Neutrophil (primary cell): ENCODE measurements at regions not wholly inside any gene's neighbourhood (a gene's known extent, or its start where the extent isn't known, plus 50 kb on each side); places are given as distances from the start of the nearest gene placed in this dataset.

Experiments
- H3K27ac ChIP-seq: fragments of 200-600 bp; sonication (generic); 2 replicates; pipeline ENCODE4 v1.5.1; 2016; ENCODE audit warnings: mild to moderate bottlenecking, moderate library complexity
- H3K27me3 ChIP-seq: fragments of 200-600 bp; sonication (generic); 2 replicates; pipeline ENCODE4 v1.6.0; 2016; ENCODE audit warnings: mild to moderate bottlenecking
- H3K36me3 ChIP-seq: fragments of 200-600 bp; sonication (generic); 2 replicates; pipeline ENCODE4 v1.5.1; 2017
- H3K4me1 ChIP-seq, 2 experiments: fragments of 200-600 bp in 1 of 2; sonication (generic) in 1 of 2; 1 replicate in 1 of 2; 2 replicates in 1 of 2; pipeline versions ENCODE4 v1.5.1 to v1.6.1; 2013 to 2016; ENCODE audit warnings: low read depth in 1 of 2, low read length in 1 of 2, mild to moderate bottlenecking in 1 of 2, moderate library complexity in 1 of 2; ENCODE audit not compliant: control insufficient read depth in 1 of 2, insufficient read depth in 1 of 2
- H3K4me3 ChIP-seq, 2 experiments: fragments of 200-600 bp in 1 of 2; sonication (generic) in 1 of 2; 1 replicate in 1 of 2; 2 replicates in 1 of 2; pipeline ENCODE4 v1.5.1; 2013 to 2016; ENCODE audit warnings: low read depth in 1 of 2, low read length in 1 of 2, mild to moderate bottlenecking in 1 of 2, moderate library complexity in 1 of 2
- H3K9me3 ChIP-seq: fragments of 200-600 bp; sonication (generic); 2 replicates; pipeline ENCODE4 v1.5.1; 2016
- CTCF ChIP-seq: fragments of 200-600 bp; sonication (generic); IDR thresholded peaks from 2 replicates; pipeline ENCODE4 v1.5.1; 2016; ENCODE audit warnings: antibody characterized with exemption

- H3K4me1 ChIP-seq, result peaks cover 22 to 25% of the 10 kb centered on the region in 2 experiments
- no peaks in the 10 kb centered on the region for H3K36me3 ChIP-seq
- no peak overlapping the region for H3K4me3 ChIP-seq
- no peak overlapping the region for H3K27ac ChIP-seq
- TF ChIP-seq CTCF, result no peak
- no peaks in the 10 kb centered on the region for H3K27me3 ChIP-seq
- H3K9me3 ChIP-seq, result no peaks in the 10 kb centered on the region
Measured at GRCh38 chr12:68521321-68521839, 89.3 kb upstream of the RAP1B start.

DNA sequence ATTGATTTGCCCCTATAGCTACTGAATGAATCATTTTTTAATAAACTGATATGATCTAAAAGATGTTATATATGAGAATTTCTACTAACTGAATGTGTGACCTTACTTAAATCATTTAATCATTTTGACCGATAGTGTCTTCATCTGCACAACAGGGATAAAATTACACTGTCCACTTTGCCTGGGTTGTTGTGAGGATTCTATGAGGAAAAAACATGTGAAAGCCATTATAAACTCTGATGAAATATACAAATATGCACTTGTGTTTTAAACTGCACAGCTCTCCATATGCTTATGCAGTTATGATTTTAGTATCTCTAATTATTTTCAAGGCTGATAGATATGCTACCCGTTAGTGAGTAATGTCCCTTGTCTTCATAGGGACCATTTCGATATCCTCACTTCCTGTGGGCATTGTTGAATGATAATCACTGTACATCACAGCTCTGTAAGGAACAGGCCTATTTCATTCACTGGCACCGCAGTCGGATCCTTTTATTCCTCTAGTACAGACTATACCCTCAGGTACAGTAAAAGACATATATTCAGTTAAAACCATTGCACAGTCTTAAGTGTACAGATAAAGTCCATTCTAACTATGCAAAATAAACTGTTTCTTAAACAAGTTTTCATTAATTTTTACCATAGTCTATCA, 88.7 kb upstream of the RAP1B start:
- H3K27ac ChIP-seq, result no peak overlapping the region
- H3K4me1 ChIP-seq, result peaks cover 22 to 25% of the 10 kb centered on the region in 2 experiments
- no peaks in the 10 kb centered on the region for H3K9me3 ChIP-seq
- no peak for TF ChIP-seq CTCF
- no peak overlapping the region for H3K4me3 ChIP-seq
- no peaks in the 10 kb centered on the region for H3K27me3 ChIP-seq
- no peaks in the 10 kb centered on the region for H3K36me3 ChIP-seq

GRCh38 chr12:68529466-68529865, 81.2 kb upstream of the RAP1B start:
- H3K9me3 ChIP-seq, result no peaks in the 10 kb centered on the region

DNA sequence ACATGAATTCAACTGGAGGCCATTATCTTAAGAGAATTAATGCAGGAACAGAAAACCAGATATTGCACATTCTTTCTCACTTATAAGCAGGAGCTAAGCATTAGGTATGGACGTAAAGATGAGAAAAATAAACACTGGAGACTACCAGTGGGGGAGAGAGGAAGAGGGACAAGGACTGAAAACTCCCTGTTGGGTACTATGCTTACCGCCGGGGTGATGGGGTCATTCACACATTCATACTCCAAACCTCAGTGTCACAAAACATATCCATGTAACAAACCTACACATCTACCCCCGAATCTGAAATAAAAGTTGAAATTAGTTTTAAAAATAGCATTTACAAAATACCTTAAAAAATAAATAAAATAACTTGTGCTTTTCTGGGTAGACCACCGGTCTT, 80.8 kb upstream of the RAP1B start:
- no peak for TF ChIP-seq CTCF
- H3K27ac ChIP-seq, result no peak overlapping the region
- no peaks in the 10 kb centered on the region for H3K27me3 ChIP-seq
- H3K4me3 ChIP-seq, result no peak overlapping the region
- no peaks in the 10 kb centered on the region for H3K36me3 ChIP-seq
- H3K9me3 ChIP-seq, result no peaks in the 10 kb centered on the region
- H3K4me1 ChIP-seq, result peaks cover 19 to 21% of the 10 kb centered on the region in 2 experiments

More at GRCh38 chr12:68529466-68529865, 81.2 kb upstream of the RAP1B start:
- no peaks in the 10 kb centered on the region for H3K27me3 ChIP-seq
- H3K27ac ChIP-seq, result no peak overlapping the region
- no peaks in the 10 kb centered on the region for H3K36me3 ChIP-seq
- TF ChIP-seq CTCF, result no peak
- H3K4me1 ChIP-seq, result peaks cover 19 to 21% of the 10 kb centered on the region in 2 experiments
- no peak overlapping the region for H3K4me3 ChIP-seq

DNA sequence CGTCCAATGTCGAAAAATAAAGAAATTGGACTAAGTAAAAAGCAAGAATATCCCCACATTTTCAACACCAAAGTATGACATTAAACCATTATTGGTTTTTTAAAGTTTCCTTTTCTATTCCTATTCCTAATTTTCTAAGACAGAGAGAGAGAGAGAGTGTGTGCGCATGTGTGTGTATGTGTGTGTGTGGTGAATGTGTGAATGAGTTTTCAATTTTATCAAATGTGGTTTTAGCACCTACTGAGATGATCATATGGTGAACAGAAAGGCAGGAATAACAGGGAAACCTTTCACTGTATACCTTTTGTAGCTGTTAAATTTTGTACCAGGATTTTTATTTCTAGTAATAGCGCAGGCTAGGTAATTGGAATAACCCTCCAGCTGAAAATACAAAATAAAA, 80.4 kb upstream of the RAP1B start:
- TF ChIP-seq CTCF, result no peak
- no peak overlapping the region for H3K27ac ChIP-seq
- H3K27me3 ChIP-seq, result no peaks in the 10 kb centered on the region
- H3K4me3 ChIP-seq, result no peak overlapping the region
- no peaks in the 10 kb centered on the region for H3K9me3 ChIP-seq
- H3K4me1 ChIP-seq, result peaks cover 19 to 21% of the 10 kb centered on the region in 2 experiments
- no peaks in the 10 kb centered on the region for H3K36me3 ChIP-seq
